Aorta (tissue), 5 donors: ENCODE measurements at regions not wholly inside any gene's neighbourhood (a gene's known extent, or its start where the extent isn't known, plus 50 kb on each side); places are given as distances from the start of the nearest gene placed in this dataset.

Experiments used
- ATAC-seq: fragments of 200-7000 bp; cut with Tn5 transposase; one replicate; pipeline ENCODE4 v1.9.1; 2022; ENCODE audit warnings: moderate library complexity; ENCODE audit not compliant: low FRiP score
- DNase-seq, 2 donors: peaks; one replicate each; pipeline ENCODE4 v3.0.0-alpha.2; 2020
- H3K27ac ChIP-seq, 2 donors: one replicate each; pipeline ENCODE4 v1.5.1; 2013; ENCODE audit warnings: low read length in 2 of 2, mild to moderate bottlenecking in 2 of 2, moderate library complexity in 2 of 2, control low read depth in 1 of 2, inconsistent platforms in 1 of 2, low read depth in 1 of 2
- H3K27me3 ChIP-seq, 2 donors: one replicate each; pipeline ENCODE4 v1.6.1; 2013; ENCODE audit warnings: control low read depth in 1 of 2, low read length in 1 of 2, mild to moderate bottlenecking in 1 of 2, moderate library complexity in 1 of 2; ENCODE audit not compliant: insufficient read depth in 2 of 2, control insufficient read depth in 1 of 2
- H3K36me3 ChIP-seq, 2 donors: one replicate each; pipeline ENCODE4 v1.6.1; 2013; ENCODE audit warnings: control low read depth in 1 of 2, low read length in 1 of 2, mild to moderate bottlenecking in 1 of 2; ENCODE audit not compliant: insufficient read depth in 2 of 2, control insufficient read depth in 1 of 2
- H3K4me1 ChIP-seq, 2 donors: one replicate each; pipeline ENCODE4 v1.6.1; 2013; ENCODE audit warnings: low read length in 2 of 2, control low read depth in 1 of 2, mild to moderate bottlenecking in 1 of 2, moderate library complexity in 1 of 2; ENCODE audit not compliant: insufficient read depth in 2 of 2, control insufficient read depth in 1 of 2
- H3K4me3 ChIP-seq, 2 donors: one replicate each; pipeline ENCODE4 v1.5.1; 2013; ENCODE audit warnings: low read length in 2 of 2, control low read depth in 1 of 2, mild to moderate bottlenecking in 1 of 2
- H3K9me3 ChIP-seq: one replicate; pipeline ENCODE4 v1.6.1; 2013; ENCODE audit warnings: mild to moderate bottlenecking, low read length; ENCODE audit not compliant: control insufficient read depth
- WGBS, 2 donors: extraction: QIAGEN DNeasy Blood & Tissue Kit; methylation state at CpG; one replicate each; pipeline ENCODE4 v1.1.7; 2013; 5-methylcytosine and 5-hydroxymethylcytosine counted together
- intact Hi-C, 2 donors: fragments of 100-400 bp; cut with DNase I; formaldehyde crosslinking; loops; one replicate each; pipeline versions ENCODE4 v1.14.2 to v1.15.0; 2022
- donor health status: healthy with polysubstance abuse.
- donor health status: Bipolar disorder and iron deficiency.
- donor health status: DM: no; HTN: no; CAD: no.
- donor health status: DM: no; HTN: no; CAD: no.
- donor health status: DM: yes; HTN: yes; CAD: no.

- Histone ChIP-seq H3K4me3 (no peak overlapping the region), H3K27me3 (no peaks in the 10 kb centered on the region), H3K4me1 (no peaks in the 10 kb centered on the region), H3K36me3 (no peaks in the 10 kb centered on the region), H3K9me3 (no peaks in the 10 kb centered on the region), H3K27ac (no peak overlapping the region)
- ATAC-seq (peak; percentile 59), DNase-seq (no peak)
- intact Hi-C loops, result no loop called here
- WGBS, 2 donors, result 71 to 79% methylated on average over 8 of the region's 8 CpGs
Observed at GRCh38 chr18:28768791-28769768, 592.1 kb upstream of the CDH2 start.

GRCh38 chr18:28767727-28768211 is 590.8 kb upstream of the CDH2 start:
- DNase-seq (no peak), ATAC-seq (no peak)
- 85 to 88% methylated on average over 2 of the region's 2 CpGs for WGBS, 2 donors
- no peaks in the 10 kb centered on the region for H3K27me3 ChIP-seq
- no peaks in the 10 kb centered on the region for H3K36me3 ChIP-seq
- H3K4me3 ChIP-seq, result no peak overlapping the region
- no peaks in the 10 kb centered on the region for H3K4me1 ChIP-seq
- no peak overlapping the region for H3K27ac ChIP-seq
- H3K9me3 ChIP-seq, result no peaks in the 10 kb centered on the region
- intact Hi-C loops, result no loop called here

GRCh38 chr18:28767201-28767600 is 590.3 kb upstream of the CDH2 start:
- no peak overlapping the region for H3K4me3 ChIP-seq
- H3K27me3 ChIP-seq, result no peaks in the 10 kb centered on the region
- 99 to 100% methylated on average over 1 of the region's 1 CpG for WGBS, 2 donors
- H3K36me3 ChIP-seq, result no peaks in the 10 kb centered on the region
- DNase-seq (no peak), ATAC-seq (no peak)
- no peaks in the 10 kb centered on the region for H3K4me1 ChIP-seq
- no peaks in the 10 kb centered on the region for H3K9me3 ChIP-seq
- no peak overlapping the region for H3K27ac ChIP-seq
- intact Hi-C loops, result no loop called here

- Histone ChIP-seq H3K36me3 (no peaks in the 10 kb centered on the region), H3K4me1 (no peaks in the 10 kb centered on the region), H3K9me3 (no peaks in the 10 kb centered on the region), H3K27me3 (no peaks in the 10 kb centered on the region), H3K27ac (no peak overlapping the region), H3K4me3 (no peak overlapping the region)
- DNase-seq, result no peak
- ATAC-seq, result no peak
- intact Hi-C loops, result no loop called here
Observed at GRCh38 chr18:28766721-28767120, 589.8 kb upstream of the CDH2 start.

GRCh38 chr18:28766027-28766426 is 589.1 kb upstream of the CDH2 start:
- intact Hi-C loops, result no loop called here
- WGBS, 2 donors, result 31 to 45% methylated on average over 2 of the region's 2 CpGs
- H3K27me3 ChIP-seq, result no peaks in the 10 kb centered on the region
- no peaks in the 10 kb centered on the region for H3K9me3 ChIP-seq
- H3K27ac ChIP-seq, result no peak overlapping the region
- H3K4me1 ChIP-seq, result no peaks in the 10 kb centered on the region
- H3K4me3 ChIP-seq, result no peak overlapping the region
- H3K36me3 ChIP-seq, result no peaks in the 10 kb centered on the region
- DNase-seq, result no peak
- ATAC-seq, result no peak

GRCh38 chr18:28760299-28760698 is 583.4 kb upstream of the CDH2 start:
- no peak for ATAC-seq
- WGBS, 2 donors, result 79 to 81% methylated on average over 5 of the region's 5 CpGs
- H3K9me3 ChIP-seq, result no peaks in the 10 kb centered on the region

GRCh38 chr18:28757466-28758008 is 580.6 kb upstream of the CDH2 start:
- H3K4me1 ChIP-seq, result no peaks in the 10 kb centered on the region
- WGBS, 2 donors, result 84 to 92% methylated on average over 3 of the region's 3 CpGs
- H3K27me3 ChIP-seq, result no peaks in the 10 kb centered on the region
- no peaks in the 10 kb centered on the region for H3K36me3 ChIP-seq
- DNase-seq (no peak), ATAC-seq (no peak)
- intact Hi-C loops, result no loop called here
- no peak overlapping the region for H3K4me3 ChIP-seq
- no peak overlapping the region for H3K27ac ChIP-seq
- no peaks in the 10 kb centered on the region for H3K9me3 ChIP-seq

More at GRCh38 chr18:28760299-28760698, 583.4 kb upstream of the CDH2 start:
- DNase-seq, result no peak
- no peaks in the 10 kb centered on the region for H3K36me3 ChIP-seq
- intact Hi-C loops, result no loop called here
- no peaks in the 10 kb centered on the region for H3K4me1 ChIP-seq
- H3K27me3 ChIP-seq, result no peaks in the 10 kb centered on the region
- H3K4me3 ChIP-seq, result no peak overlapping the region
- H3K27ac ChIP-seq, result no peak overlapping the region

GRCh38 chr18:28743115-28743514 is 566.2 kb upstream of the CDH2 start:
- Histone ChIP-seq H3K27ac (no peak overlapping the region), H3K4me3 (no peak overlapping the region), H3K27me3 (no peaks in the 10 kb centered on the region), H3K9me3 (no peaks in the 10 kb centered on the region), H3K36me3 (no peaks in the 10 kb centered on the region), H3K4me1 (no peaks in the 10 kb centered on the region)
- intact Hi-C loops, result no loop called here
- ATAC-seq (no peak), DNase-seq (no peak)
- WGBS, 2 donors, result 88 to 89% methylated on average over 4 of the region's 4 CpGs

- DNase-seq (no peak), ATAC-seq (no peak)
- Histone ChIP-seq H3K9me3 (no peaks in the 10 kb centered on the region), H3K36me3 (no peaks in the 10 kb centered on the region), H3K4me1 (no peaks in the 10 kb centered on the region), H3K27me3 (no peaks in the 10 kb centered on the region), H3K27ac (no peak overlapping the region), H3K4me3 (no peak overlapping the region)
- intact Hi-C loops, result no loop called here
- 94 to 96% methylated on average over 1 of the region's 1 CpG for WGBS, 2 donors
Observed at GRCh38 chr18:28740575-28740974, 563.6 kb upstream of the CDH2 start.
